GM19324 (cell line): ENCODE measurements at regions not wholly inside any gene's neighbourhood (a gene's known extent, or its start where the extent isn't known, plus 50 kb on each side); places are given as distances from the start of the nearest gene placed in this dataset.
"Not testable (repeated sequence)": the region's sequence is repeated elsewhere in the genome, so short reads cannot be mapped to it uniquely, and the experiment has no call there.

Source experiments
- ATAC-seq: cut with Tn5 transposase; IDR thresholded peaks from one replicate; pipeline ENCODE4 v1.9.1; 2021; ENCODE audit warnings: mild to moderate bottlenecking, moderate library complexity; ENCODE audit not compliant: unreplicated experiment, low FRiP score

- ATAC-seq: no peak
Observed at GRCh38 chr2:154577390-154577789, 121.1 kb upstream of the KCNJ3 start.

DNA sequence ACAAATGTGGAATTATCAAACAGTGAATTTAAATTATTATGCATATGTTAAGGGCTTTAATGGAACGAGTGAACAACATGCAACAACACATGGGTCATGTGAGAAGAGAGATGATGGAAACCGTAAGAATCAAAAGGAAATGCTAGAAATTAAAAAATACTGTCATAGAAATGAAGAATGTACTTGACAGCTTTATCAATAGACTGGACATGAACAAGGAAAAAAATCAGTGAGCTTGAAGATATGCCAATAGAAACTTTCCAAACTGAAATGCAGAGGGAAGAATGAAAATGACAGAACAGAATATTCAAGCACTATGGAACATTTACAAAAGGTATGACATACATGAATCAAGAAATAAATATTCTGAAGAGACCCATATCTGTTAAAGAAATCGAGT is 117.7 kb upstream of the KCNJ3 start:
- ATAC-seq: no peak

GRCh38 chr2:154582694-154583093 is 115.8 kb upstream of the KCNJ3 start:
- ATAC-seq: not testable (repeated sequence)

DNA sequence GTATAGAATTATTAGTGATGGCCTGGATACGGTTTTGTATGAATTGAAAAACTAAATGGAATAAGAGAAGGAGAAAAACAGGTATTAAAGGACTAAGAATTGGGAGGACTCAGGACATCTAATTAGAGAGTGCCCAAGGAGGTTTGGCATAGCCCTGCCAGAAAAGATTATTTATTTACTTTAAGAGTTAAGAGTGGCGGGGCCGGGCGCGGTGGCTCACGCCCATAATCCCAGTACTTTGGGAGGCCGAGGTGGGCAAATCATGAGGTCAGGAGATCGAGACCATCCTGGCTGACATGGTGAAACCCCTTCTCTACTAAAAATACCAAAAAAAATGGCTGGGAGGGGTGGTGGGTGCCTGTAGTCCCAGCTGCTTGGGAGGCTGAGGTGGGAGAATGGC is 115.2 kb upstream of the KCNJ3 start:
- not testable (repeated sequence) for ATAC-seq

- ATAC-seq: no peak
Observed at GRCh38 chr2:154587739-154588138, 110.8 kb upstream of the KCNJ3 start.

DNA sequence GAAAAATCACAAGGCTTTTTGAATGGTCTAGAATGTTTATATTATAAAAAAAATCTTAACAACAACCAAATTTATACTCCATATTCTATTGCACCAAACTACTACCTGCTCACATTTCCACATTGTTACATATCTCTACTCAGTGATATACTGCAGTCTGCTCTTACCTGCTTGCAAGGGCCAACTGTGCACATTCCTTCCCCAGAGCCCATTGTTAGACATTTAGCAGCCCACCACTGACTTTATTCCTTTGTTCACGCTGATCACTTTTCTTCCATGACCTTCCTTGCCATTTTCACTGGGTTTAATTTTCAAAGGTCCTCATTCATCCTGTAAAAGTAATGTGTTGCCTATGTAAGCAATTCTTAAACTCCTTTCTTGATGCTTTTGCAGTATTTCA is 109.7 kb upstream of the KCNJ3 start:
- ATAC-seq: no peak

GRCh38 chr2:154589514-154589913 is 109.0 kb upstream of the KCNJ3 start:
- no peak for ATAC-seq

GRCh38 chr2:154591294-154591820 is 107.1 kb upstream of the KCNJ3 start:
- no peak for ATAC-seq

DNA sequence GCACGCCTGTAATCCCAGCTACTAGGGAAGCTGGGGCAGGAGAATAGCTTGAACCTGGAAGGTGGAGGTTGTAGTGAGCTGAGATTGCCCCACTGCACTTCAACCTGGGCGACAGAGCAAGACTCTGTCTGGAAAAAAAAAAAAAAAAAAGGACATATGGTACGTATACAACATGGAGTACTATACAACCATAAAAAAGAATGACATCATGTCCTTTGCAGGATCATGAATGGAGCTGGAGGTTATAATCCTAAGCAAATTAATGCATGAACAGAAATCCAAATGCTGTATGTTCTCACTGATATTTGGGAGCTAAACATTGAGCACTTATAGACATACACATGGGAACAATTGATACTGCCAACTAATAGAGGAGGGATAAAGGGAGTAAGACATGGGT is 99.3 kb upstream of the KCNJ3 start:
- ATAC-seq: no peak

DNA sequence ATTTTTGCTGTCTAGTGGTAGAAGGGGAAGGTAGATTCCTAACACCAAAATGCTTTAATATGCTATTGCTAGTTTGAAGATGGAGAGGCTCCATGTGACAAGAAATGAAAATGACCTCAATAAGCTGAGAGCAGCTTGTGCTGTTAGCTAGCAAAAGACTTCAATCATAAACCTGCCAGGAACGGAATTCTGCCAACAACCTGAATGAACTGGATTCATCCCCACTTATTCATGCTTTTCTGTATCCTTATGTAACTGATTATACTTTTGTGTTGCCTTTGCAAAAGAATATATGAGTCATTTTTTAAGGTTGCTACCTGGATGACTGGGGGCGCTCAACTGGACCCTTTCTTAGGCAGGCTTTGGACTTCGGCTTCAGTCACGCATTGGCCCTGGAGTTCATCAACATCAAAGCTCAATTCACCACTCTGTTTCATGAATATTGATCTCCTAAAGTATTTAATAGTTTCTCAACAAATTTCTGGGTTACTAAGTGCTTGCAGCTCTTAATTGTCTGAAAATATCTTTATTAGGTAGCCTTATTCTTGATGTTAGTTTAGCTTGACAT is 97.5 kb upstream of the KCNJ3 start:
- no peak for ATAC-seq

- ATAC-seq: no peak
Observed at GRCh38 chr2:154603682-154604081, 94.8 kb upstream of the KCNJ3 start.

DNA sequence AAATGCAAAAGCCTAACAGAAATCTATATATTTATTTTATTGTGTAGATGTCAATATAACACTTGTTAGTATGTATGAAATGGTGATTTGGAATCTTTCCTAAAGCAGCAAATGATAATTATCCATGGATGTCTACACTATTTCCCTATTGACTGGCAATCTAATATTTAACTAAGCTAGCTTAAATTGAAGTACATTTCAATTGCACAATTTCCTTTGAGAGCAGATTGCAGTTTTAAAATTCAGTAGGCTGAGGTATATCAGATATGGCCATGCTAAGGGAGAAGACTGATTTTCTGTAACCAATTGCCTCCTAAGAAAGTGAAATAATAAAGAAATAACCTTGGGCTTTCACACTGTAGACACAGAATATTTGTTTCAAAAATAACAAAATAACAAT is 90.1 kb upstream of the KCNJ3 start:
- no peak for ATAC-seq

DNA sequence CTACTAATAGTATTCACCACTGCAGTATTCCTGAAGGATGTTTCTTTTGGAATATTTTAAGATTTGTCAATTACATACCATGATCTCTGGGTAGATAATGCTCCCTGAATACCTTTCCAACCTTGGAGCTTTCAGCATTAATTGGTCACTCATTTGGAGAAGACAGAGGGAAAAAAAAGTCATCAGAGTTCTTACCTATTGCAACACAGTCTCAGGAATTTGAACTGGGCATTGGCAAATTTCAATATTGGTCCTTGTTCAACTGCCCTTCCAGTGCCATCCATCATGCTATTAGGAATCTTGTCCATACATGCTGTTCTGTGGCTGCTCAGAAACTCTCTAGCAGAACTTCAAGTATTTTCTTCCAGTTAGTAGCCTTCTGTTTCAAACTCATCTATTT is 83.6 kb upstream of the KCNJ3 start:
- no peak for ATAC-seq

- no peak for ATAC-seq
Observed at GRCh38 chr2:154616659-154617058, 81.8 kb upstream of the KCNJ3 start.

DNA sequence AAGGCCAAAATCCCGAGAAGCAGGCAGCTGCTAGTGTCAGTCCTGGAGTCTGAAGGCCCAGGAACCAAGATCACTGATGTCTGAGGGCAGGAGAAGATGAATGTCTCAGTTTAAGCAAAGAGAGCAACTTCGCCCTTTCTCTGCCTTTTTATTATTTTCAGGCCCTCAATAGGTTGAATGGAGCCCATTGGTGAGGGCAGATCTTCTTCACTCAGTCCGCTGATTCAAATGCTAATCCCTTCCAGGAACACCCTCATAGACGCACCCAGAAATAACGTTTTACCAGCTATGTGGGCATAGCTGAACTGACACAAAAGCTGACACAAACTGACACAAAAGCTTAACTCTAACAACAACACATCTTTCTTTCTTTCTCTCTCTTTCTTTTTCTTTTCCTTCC is 78.0 kb upstream of the KCNJ3 start:
- ATAC-seq: no peak

DNA sequence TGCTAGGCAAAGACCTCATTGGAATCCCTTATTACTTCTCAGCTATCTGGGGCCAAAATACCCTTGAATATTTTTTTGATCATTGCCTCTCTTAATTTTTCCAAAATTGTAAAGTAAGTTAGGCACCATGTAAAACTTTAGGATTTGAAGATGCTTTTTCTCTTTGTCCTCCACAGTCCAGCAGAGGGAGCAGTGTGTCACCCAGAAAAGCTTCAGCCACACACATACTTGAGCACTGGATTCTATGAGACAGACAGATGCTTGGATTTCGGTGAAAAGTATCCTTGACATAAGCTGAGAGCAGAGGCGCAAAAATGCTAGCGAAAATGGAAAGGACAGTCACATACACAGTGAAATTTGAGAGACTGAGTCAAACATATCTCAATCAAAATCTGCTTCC is 74.7 kb upstream of the KCNJ3 start:
- ATAC-seq: peak; percentile 52

DNA sequence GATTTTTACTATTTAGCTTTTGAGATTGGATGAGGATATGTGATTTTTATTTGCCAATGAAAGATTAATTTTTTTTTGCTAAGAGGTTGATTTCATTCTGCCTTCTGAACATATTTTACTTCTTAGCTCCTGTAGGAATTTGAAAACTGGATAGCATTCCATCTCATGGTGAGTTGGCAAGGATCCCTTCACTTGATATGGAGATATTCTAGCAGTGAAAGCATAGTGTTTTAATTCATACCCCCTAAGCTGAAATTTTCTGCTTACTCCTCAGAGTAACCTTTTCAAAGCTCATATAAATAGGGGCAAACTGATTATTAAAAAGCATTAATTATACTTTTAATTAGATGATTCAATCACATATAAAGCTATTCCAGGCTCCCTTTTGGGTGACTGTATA is 61.0 kb upstream of the KCNJ3 start:
- ATAC-seq: no peak

DNA sequence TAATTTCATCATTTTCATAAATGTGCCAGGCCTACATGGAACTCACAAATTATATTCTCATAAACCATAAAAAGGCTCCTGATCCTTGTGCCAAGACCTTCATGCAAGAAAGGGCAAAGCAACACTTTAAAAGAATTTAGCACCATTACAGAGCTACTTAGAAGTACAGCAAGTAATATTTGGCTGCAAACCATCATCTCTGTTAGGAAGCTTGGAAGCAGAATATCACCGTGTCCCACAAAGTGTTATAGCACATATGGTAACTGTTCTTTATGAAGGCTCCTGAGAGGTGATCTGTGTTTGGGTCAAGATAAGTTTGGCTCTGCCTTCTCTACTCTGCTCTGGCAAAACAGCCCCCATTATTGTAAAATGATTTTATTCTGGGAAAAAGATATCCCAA is 59.7 kb upstream of the KCNJ3 start:
- no peak for ATAC-seq

GRCh38 chr2:154640000-154640399 is 58.5 kb upstream of the KCNJ3 start:
- no peak for ATAC-seq
